HepG2 (cell line): ENCODE measurements at regions not wholly inside any gene's neighbourhood (a gene's known extent, or its start where the extent isn't known, plus 50 kb on each side); places are given as distances from the start of the nearest gene placed in this dataset.

Experiments used
- ATAC-seq: fragments of 200-7000 bp; cut with Tn5 transposase; 3 replicates; pipeline ENCODE4 v1.9.1; 2020; ENCODE audit warnings: mild to moderate bottlenecking, moderate library complexity
- BruUV-seq: library from RNA; stranded (reverse); fragments of 400-500 nt; replicated peaks from 2 replicates; lab custom pipeline; 2021; lab: Mats Ljungman, UMichigan
- CTCF ChIA-PET: fragments of 300-600 bp; formaldehyde crosslinking; extraction: SDS; loops from one replicate; lab custom pipeline; 2021; ENCODE audit warnings: low total read pairs, inconsistent platforms, low intra/inter-chr PET ratio; lab: Yijun Ruan, JAX
- POLR2A ChIA-PET: fragments of 350-600 bp; sonication (Branson Sonifier 250); formaldehyde crosslinking; loops from one replicate; lab custom pipeline; 2020; ENCODE audit warnings: antibody characterized with exemption, inconsistent platforms; lab: Yijun Ruan, JAX
- DNase-seq: peaks from one replicate; pipeline ENCODE4 v3.0.0-alpha.2; 2015; ENCODE audit warnings: low spot score
- FAIRE-seq: peaks from 3 replicates; lab custom pipeline; 2011; peaks lifted over from hg19 to GRCh38; lab: Jason Lieb, UNC
- H2AFZ ChIP-seq: one replicate; pipeline ENCODE4 v1.6.1; 2011; ENCODE audit warnings: low read length, inconsistent platforms
- H3K27ac ChIP-seq: fragments of 300-600 bp; 3 replicates; pipeline ENCODE4 v1.8.0; 2011; ENCODE audit warnings: mixed run types, mild to moderate bottlenecking, mixed read lengths, low read length, inconsistent platforms; ENCODE audit not compliant: insufficient read depth; ENCODE audit errors: extremely low read length
- H3K27me3 ChIP-seq, 2 experiments: fragments of 200-600 bp in 1 of 2; 2 replicates in 1 of 2; 3 replicates in 1 of 2; pipeline versions ENCODE4 v1.6.0 to v1.8.0; 2011; ENCODE audit warnings: low read length in 2 of 2, mild to moderate bottlenecking in 2 of 2, moderate library complexity in 2 of 2, inconsistent platforms in 1 of 2; ENCODE audit not compliant: insufficient read depth in 2 of 2, control insufficient read depth in 1 of 2
- H3K36me3 ChIP-seq, 2 experiments: fragments of 200-600 bp in 1 of 2; replicated peaks in 1 of 2; 2 replicates in 1 of 2; 3 replicates in 1 of 2; pipeline versions ENCODE4 v1.5.1 to v1.8.0; 2011; ENCODE audit warnings: low read length in 2 of 2, inconsistent platforms in 1 of 2; ENCODE audit not compliant: insufficient read depth in 2 of 2, control insufficient read depth in 1 of 2
- H3K4me1 ChIP-seq: 2 replicates; pipeline ENCODE4 v1.5.1; 2012; ENCODE audit warnings: low read length, inconsistent platforms; ENCODE audit not compliant: insufficient read depth
- H3K4me2 ChIP-seq: 2 replicates; pipeline ENCODE4 v1.6.0; 2011; ENCODE audit warnings: low read depth, low read length, inconsistent platforms
- H3K4me3 ChIP-seq, 3 experiments: fragments of 200-600 bp in 1 of 3; sonication (generic), shearing (Covaris generic) in 1 of 3; replicated peaks in 1 of 3; 2 replicates each; pipeline ENCODE4 v1.5.1; 2011 to 2016; ENCODE audit warnings: low read length in 3 of 3, inconsistent platforms in 2 of 3, low read depth in 2 of 3, mild to moderate bottlenecking in 2 of 3, control low read depth in 1 of 3, mixed read lengths in 1 of 3; ENCODE audit not compliant: insufficient read depth in 1 of 3
- H3K79me2 ChIP-seq: one replicate; pipeline ENCODE4 v1.6.1; 2011; ENCODE audit warnings: low read length, inconsistent platforms; ENCODE audit not compliant: insufficient read depth
- H3K9ac ChIP-seq: 2 replicates; pipeline ENCODE4 v1.6.0; 2011; ENCODE audit warnings: mild to moderate bottlenecking, low read depth, low read length, inconsistent platforms; ENCODE audit not compliant: insufficient read depth
- H3K9me3 ChIP-seq: 2 replicates; pipeline ENCODE4 v1.5.1; 2012; ENCODE audit warnings: mild to moderate bottlenecking, low read length
- H4K20me1 ChIP-seq: 2 replicates; pipeline ENCODE4 v1.6.0; 2011; ENCODE audit warnings: inconsistent platforms, mild to moderate bottlenecking, low read length, moderate library complexity; ENCODE audit not compliant: insufficient read depth
- DR1 ChIP-seq: sonication (generic); formaldehyde crosslinking; IDR thresholded peaks from 2 replicates; pipeline ENCODE4 v1.8.0; 2021; ENCODE audit warnings: mild to moderate bottlenecking, missing genetic modification reagents, inconsistent platforms
- ERF ChIP-seq: IDR thresholded peaks from 2 replicates; pipeline ENCODE4 v1.6.1; 2018; ENCODE audit warnings: missing biosample characterization, missing genetic modification reagents
- FOXA1 ChIP-seq, 2 experiments: fragments of 450-650 bp in 1 of 2; sonication (generic) in 1 of 2; formaldehyde crosslinking in 1 of 2; IDR thresholded peaks; 2 replicates each; pipeline versions ENCODE4 v1.4.0 to v1.6.1; 2016 to 2020; ENCODE audit warnings: missing genetic modification reagents in 1 of 2
- MAFK ChIP-seq, 2 experiments: IDR thresholded peaks in 1 of 2; conservative IDR thresholded peaks in 1 of 2; 2 replicates each; pipeline ENCODE4 v1.6.1; 2011; ENCODE audit warnings: improper control_type of control experiment in 2 of 2, low read length in 2 of 2
- MYNN ChIP-seq: sonication (generic); formaldehyde crosslinking; IDR thresholded peaks from 2 replicates; pipeline ENCODE4 v1.4.0; 2020; ENCODE audit warnings: mild to moderate bottlenecking, low read depth, missing genetic modification reagents
- PHF5A ChIP-seq: IDR thresholded peaks from one replicate; pipeline ENCODE4 v1.6.1; 2018; ENCODE audit warnings: low read depth, missing genetic modification reagents; ENCODE audit not compliant: unreplicated experiment
- SRF ChIP-seq: IDR thresholded peaks from 2 replicates; pipeline ENCODE4 v1.6.1; 2011; ENCODE audit warnings: mild to moderate bottlenecking, low read depth, low read length, moderate library complexity
- ZNF234 ChIP-seq: sonication (generic); formaldehyde crosslinking; conservative IDR thresholded peaks from 2 replicates; pipeline ENCODE4 v1.5.1; 2020; ENCODE audit warnings: mild to moderate bottlenecking, missing genetic modification reagents
- ZNF329 ChIP-seq: sonication (generic); formaldehyde crosslinking; IDR thresholded peaks from 2 replicates; pipeline ENCODE4 v1.9.0; 2021; ENCODE audit warnings: low read depth, mild to moderate bottlenecking, missing genetic modification reagents
- WGBS: methylation state at CpG from one replicate; pipeline ENCODE4 v1.1.6; 2017; ENCODE audit warnings: low lambda C conversion rate; 5-methylcytosine and 5-hydroxymethylcytosine counted together
- in situ Hi-C: cut with HindIII; loops from 2 replicates; pipeline ENCODE4 v1.10.0; 2017; ENCODE audit warnings: low pct_unique_long_range_greater_than_20kb; ENCODE audit not compliant: extremely low pct_ligation_motif_present
- intact Hi-C: fragments of 100-400 bp; cut with micrococcal nuclease; formaldehyde crosslinking; loops from one replicate; pipeline ENCODE4 v1.10.0; 2022; ENCODE audit not compliant: unreplicated experiment
- TF ChIP-seq, protein P1 (sequence below): fragments of 450-650 bp; IDR thresholded peaks from 2 replicates; pipeline ENCODE4 v1.6.1; 2017; ENCODE audit warnings: mild to moderate bottlenecking
- TF ChIP-seq, protein P2 (sequence below): sonication (generic); formaldehyde crosslinking; IDR thresholded peaks from 2 replicates; pipeline ENCODE4 v1.8.0; 2022; ENCODE audit warnings: mild to moderate bottlenecking, missing genetic modification reagents; ENCODE audit not compliant: insufficient replicate concordance
- TF ChIP-seq, protein P3 (sequence below): IDR thresholded peaks from 2 replicates; pipeline ENCODE4 v1.6.1; 2012; ENCODE audit warnings: inconsistent platforms

DNA sequence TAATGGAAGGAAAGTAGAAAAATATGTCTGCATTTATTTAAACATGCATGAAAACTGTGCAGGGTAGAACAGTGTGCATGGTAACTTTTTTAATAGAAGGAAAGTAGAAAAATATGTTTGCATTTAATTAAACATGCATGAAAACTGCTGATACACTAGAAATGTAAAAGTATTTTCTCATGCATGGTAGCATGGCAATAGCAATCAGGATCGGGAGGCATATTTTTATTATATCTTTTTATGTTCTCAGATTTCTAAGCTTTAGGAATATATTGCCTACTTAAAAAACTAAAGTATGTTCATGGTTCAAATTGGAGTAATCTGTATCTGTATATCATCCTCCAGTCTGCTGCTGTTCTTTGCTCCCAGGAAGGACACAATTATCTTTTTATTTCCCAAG, 1468.9 kb upstream of the GBE1 start:
- DNase-seq: no peak
- Histone ChIP-seq H3K4me2 (no peak overlapping the region), H4K20me1 (no peaks in the 10 kb centered on the region), H3K4me1 (no peaks in the 10 kb centered on the region), H3K36me3 (no peaks in the 10 kb centered on the region), H3K27me3 (no peaks in the 10 kb centered on the region), H3K9ac (no peak overlapping the region), H2AFZ (no peak overlapping the region), H3K27ac (no peak overlapping the region), H3K9me3 (no peaks in the 10 kb centered on the region), H3K79me2 (no peaks in the 10 kb centered on the region), H3K4me3 (no peak overlapping the region)
- WGBS: 38% methylated on average over 1 of the region's 1 CpG
- CTCF ChIA-PET: no interaction called here
- ATAC-seq: no peak
- intact Hi-C loops: no loop called here
- no peak for FAIRE-seq
- in situ Hi-C loops: no loop called here
- POLR2A ChIA-PET: no interaction called here
- no TSS peak for BruUV-seq
- TF ChIP-seq ZNF234 (no peak), MAFK (conservative IDR thresholded peaks at IDR 0.05 in 1 of 2, IDR thresholded peaks at IDR 0.05 in 1 of 2; ENCODE audit: low read length in 2 of 2) (no peak), MYNN (no peak), ZNF329 (CRISPR knock-in tag) (no peak), FOXA1 (IDR thresholded peaks at IDR 0.05) (no peak), FOXA1 (CRISPR knock-in tag; IDR thresholded peaks at IDR 0.05) (no peak), ERF (CRISPR knock-in tag) (no peak), PHF5A (CRISPR knock-in tag) (no peak), DR1 (CRISPR knock-in tag) (no peak), SRF (no peak)
- TF ChIP-seq, protein P1, sequence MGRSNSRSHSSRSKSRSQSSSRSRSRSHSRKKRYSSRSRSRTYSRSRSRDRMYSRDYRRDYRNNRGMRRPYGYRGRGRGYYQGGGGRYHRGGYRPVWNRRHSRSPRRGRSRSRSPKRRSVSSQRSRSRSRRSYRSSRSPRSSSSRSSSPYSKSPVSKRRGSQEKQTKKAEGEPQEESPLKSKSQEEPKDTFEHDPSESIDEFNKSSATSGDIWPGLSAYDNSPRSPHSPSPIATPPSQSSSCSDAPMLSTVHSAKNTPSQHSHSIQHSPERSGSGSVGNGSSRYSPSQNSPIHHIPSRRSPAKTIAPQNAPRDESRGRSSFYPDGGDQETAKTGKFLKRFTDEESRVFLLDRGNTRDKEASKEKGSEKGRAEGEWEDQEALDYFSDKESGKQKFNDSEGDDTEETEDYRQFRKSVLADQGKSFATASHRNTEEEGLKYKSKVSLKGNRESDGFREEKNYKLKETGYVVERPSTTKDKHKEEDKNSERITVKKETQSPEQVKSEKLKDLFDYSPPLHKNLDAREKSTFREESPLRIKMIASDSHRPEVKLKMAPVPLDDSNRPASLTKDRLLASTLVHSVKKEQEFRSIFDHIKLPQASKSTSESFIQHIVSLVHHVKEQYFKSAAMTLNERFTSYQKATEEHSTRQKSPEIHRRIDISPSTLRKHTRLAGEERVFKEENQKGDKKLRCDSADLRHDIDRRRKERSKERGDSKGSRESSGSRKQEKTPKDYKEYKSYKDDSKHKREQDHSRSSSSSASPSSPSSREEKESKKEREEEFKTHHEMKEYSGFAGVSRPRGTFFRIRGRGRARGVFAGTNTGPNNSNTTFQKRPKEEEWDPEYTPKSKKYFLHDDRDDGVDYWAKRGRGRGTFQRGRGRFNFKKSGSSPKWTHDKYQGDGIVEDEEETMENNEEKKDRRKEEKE: no peak
- TF ChIP-seq, protein P2, sequence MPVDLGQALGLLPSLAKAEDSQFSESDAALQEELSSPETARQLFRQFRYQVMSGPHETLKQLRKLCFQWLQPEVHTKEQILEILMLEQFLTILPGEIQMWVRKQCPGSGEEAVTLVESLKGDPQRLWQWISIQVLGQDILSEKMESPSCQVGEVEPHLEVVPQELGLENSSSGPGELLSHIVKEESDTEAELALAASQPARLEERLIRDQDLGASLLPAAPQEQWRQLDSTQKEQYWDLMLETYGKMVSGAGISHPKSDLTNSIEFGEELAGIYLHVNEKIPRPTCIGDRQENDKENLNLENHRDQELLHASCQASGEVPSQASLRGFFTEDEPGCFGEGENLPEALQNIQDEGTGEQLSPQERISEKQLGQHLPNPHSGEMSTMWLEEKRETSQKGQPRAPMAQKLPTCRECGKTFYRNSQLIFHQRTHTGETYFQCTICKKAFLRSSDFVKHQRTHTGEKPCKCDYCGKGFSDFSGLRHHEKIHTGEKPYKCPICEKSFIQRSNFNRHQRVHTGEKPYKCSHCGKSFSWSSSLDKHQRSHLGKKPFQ (CRISPR knock-in tag): no peak
- TF ChIP-seq, protein P3, sequence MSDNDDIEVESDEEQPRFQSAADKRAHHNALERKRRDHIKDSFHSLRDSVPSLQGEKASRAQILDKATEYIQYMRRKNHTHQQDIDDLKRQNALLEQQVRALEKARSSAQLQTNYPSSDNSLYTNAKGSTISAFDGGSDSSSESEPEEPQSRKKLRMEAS: no peak
